Trophoblast cell (in vitro differentiated cells and primary cell): ENCODE measurements at regions not wholly inside any gene's neighbourhood (a gene's known extent, or its start where the extent isn't known, plus 50 kb on each side); places are given as distances from the start of the nearest gene placed in this dataset.
A peak's percentile ranks its signal among the peaks of the same experiment; 100 is the strongest.

Experiments
- DNase-seq, 2 donors: peaks; one replicate each; pipeline ENCODE4 v3.0.0-alpha.2; 2016
- H2AFZ ChIP-seq: 2 replicates; pipeline ENCODE4 v1.6.1; 2013; ENCODE audit warnings: low read length, moderate library complexity, mild to moderate bottlenecking; ENCODE audit not compliant: insufficient read depth, poor library complexity
- H2AK5ac ChIP-seq: 2 replicates; pipeline ENCODE4 v1.6.1; 2013; ENCODE audit warnings: mild to moderate bottlenecking, low read length
- H2BK120ac ChIP-seq: 2 replicates; pipeline ENCODE4 v1.6.1; 2013; ENCODE audit warnings: low read length, mild to moderate bottlenecking, moderate library complexity; ENCODE audit not compliant: insufficient read depth, poor library complexity
- H2BK12ac ChIP-seq: 2 replicates; pipeline ENCODE4 v1.6.1; 2013; ENCODE audit warnings: mild to moderate bottlenecking, low read length, moderate library complexity
- H2BK5ac ChIP-seq: 2 replicates; pipeline ENCODE4 v1.6.1; 2013; ENCODE audit warnings: low read length, low read depth, moderate library complexity, mild to moderate bottlenecking; ENCODE audit not compliant: poor library complexity
- H3K14ac ChIP-seq: 2 replicates; pipeline ENCODE4 v1.6.1; 2013; ENCODE audit warnings: mild to moderate bottlenecking, low read length
- H3K18ac ChIP-seq: 2 replicates; pipeline ENCODE4 v1.6.1; 2013; ENCODE audit warnings: mild to moderate bottlenecking, low read length
- H3K23ac ChIP-seq: 2 replicates; pipeline ENCODE4 v1.6.1; 2013; ENCODE audit warnings: low read length
- H3K27ac ChIP-seq: 2 replicates; pipeline ENCODE4 v1.5.1; 2013; ENCODE audit warnings: low read depth, mild to moderate bottlenecking, inconsistent platforms, low read length, moderate library complexity
- H3K27me3 ChIP-seq: 2 replicates; pipeline ENCODE4 v1.6.1; 2013; ENCODE audit warnings: inconsistent platforms, mild to moderate bottlenecking, low read length, moderate library complexity; ENCODE audit not compliant: insufficient read depth
- H3K36me3 ChIP-seq, 2 experiments: 1 replicate in 1 of 2; 2 replicates in 1 of 2; pipeline ENCODE4 v1.6.1; 2013; ENCODE audit warnings: low read length in 2 of 2, mild to moderate bottlenecking in 2 of 2, moderate library complexity in 1 of 2; ENCODE audit not compliant: insufficient read depth in 2 of 2, control insufficient read depth in 1 of 2
- H3K4ac ChIP-seq: 2 replicates; pipeline ENCODE4 v1.6.1; 2013; ENCODE audit warnings: low read depth, mild to moderate bottlenecking, low read length, moderate library complexity
- H3K4me1 ChIP-seq, 2 experiments: 1 replicate in 1 of 2; 2 replicates in 1 of 2; pipeline ENCODE4 v1.6.1; 2013; ENCODE audit warnings: low read length in 2 of 2, mild to moderate bottlenecking in 2 of 2, moderate library complexity in 1 of 2; ENCODE audit not compliant: insufficient read depth in 2 of 2, control insufficient read depth in 1 of 2
- H3K4me2 ChIP-seq: 2 replicates; pipeline ENCODE4 v1.6.1; 2013; ENCODE audit warnings: inconsistent platforms, mild to moderate bottlenecking, low read length, moderate library complexity
- H3K4me3 ChIP-seq: 2 replicates; pipeline ENCODE4 v1.5.1; 2013; ENCODE audit warnings: mild to moderate bottlenecking, low read depth, low read length, inconsistent platforms
- H3K79me1 ChIP-seq: one replicate; pipeline ENCODE4 v1.6.1; 2013; ENCODE audit warnings: low read length
- H3K79me2 ChIP-seq: 2 replicates; pipeline ENCODE4 v1.6.1; 2013; ENCODE audit warnings: low read length, mild to moderate bottlenecking; ENCODE audit not compliant: control insufficient read depth, insufficient read depth, poor library complexity
- H3K9ac ChIP-seq: 2 replicates; pipeline ENCODE4 v1.6.1; 2013; ENCODE audit warnings: mild to moderate bottlenecking, low read length
- H3K9me3 ChIP-seq: 2 replicates; pipeline ENCODE4 v1.6.1; 2013; ENCODE audit warnings: low read depth, mild to moderate bottlenecking, control low read depth, inconsistent platforms, low read length; ENCODE audit not compliant: insufficient read depth
- H4K12ac ChIP-seq: 2 replicates; pipeline ENCODE4 v1.6.1; 2013; ENCODE audit warnings: low read depth, mild to moderate bottlenecking, low read length, moderate library complexity
- H4K8ac ChIP-seq: 2 replicates; pipeline ENCODE4 v1.6.1; 2013; ENCODE audit warnings: low read depth, mild to moderate bottlenecking, low read length, moderate library complexity
- H4K91ac ChIP-seq: one replicate; pipeline ENCODE4 v1.6.1; 2013; ENCODE audit warnings: low read depth, mild to moderate bottlenecking, low read length, moderate library complexity
- WGBS: extraction: QIAGEN DNeasy Blood & Tissue Kit; methylation state at CpG from one replicate; pipeline ENCODE4 v1.1.7; 2013; ENCODE audit warnings: missing lambda C conversion rate; ENCODE audit not compliant: insufficient read length, insufficient coverage; ENCODE audit errors: extremely low coverage; 5-methylcytosine and 5-hydroxymethylcytosine counted together

GRCh38 chr5:38032149-38032548, 192.3 kb upstream of the GDNF start:
- Histone ChIP-seq H3K23ac (no peak overlapping the region), H3K4me2 (no peak overlapping the region), H2AFZ (no peak overlapping the region), H2BK120ac (no peak overlapping the region), H2BK12ac (no peak overlapping the region), H3K14ac (no peak overlapping the region), H3K9ac (no peak overlapping the region), H3K27ac (no peak overlapping the region), H3K4me1 (no peaks in the 10 kb centered on the region), H3K36me3 (no peaks in the 10 kb centered on the region), H4K91ac (no peak overlapping the region), H3K27me3 (no peaks in the 10 kb centered on the region), H3K4me3 (no peak overlapping the region), H3K79me1 (no peaks in the 10 kb centered on the region), H4K8ac (no peak overlapping the region), H3K79me2 (no peaks in the 10 kb centered on the region), H3K4ac (no peak overlapping the region), H2BK5ac (no peak overlapping the region), H3K18ac (no peak overlapping the region), H4K12ac (no peak overlapping the region), H2AK5ac (no peak overlapping the region), H3K9me3 (no peaks in the 10 kb centered on the region)
- peak in 1 of 2 donors; percentile 5 for DNase-seq
- no CpG with 5 or more reads among the region's 1 CpG for WGBS

DNA sequence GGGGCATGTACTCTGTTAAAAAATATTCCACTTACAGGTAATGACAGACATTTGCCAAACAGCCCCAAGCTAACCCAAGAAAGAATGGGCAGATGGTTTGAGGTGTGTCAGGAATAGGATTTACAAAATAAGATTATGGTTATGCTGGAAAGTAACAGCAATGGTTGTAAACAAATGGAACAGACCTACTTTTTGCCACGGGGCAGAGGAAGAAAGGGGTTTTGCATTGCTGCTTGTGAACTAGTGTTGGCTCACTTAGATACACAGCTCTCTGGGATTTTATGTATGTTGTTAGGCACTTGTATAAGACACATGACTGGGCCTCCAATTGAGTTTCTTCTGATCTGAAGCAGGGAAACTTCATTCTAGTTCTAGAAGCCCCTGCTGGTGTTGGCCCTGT, 191.5 kb upstream of the GDNF start:
- H3K4me2 ChIP-seq, result no peak overlapping the region
- no peak overlapping the region for H4K8ac ChIP-seq
- H2BK12ac ChIP-seq, result no peak overlapping the region
- H3K27ac ChIP-seq, result no peak overlapping the region
- H3K36me3 ChIP-seq, result no peaks in the 10 kb centered on the region
- H3K9ac ChIP-seq, result no peak overlapping the region
- no peaks in the 10 kb centered on the region for H3K27me3 ChIP-seq
- H4K12ac ChIP-seq, result no peak overlapping the region
- no peak overlapping the region for H3K4ac ChIP-seq
- H2AK5ac ChIP-seq, result no peak overlapping the region
- no peak overlapping the region for H2BK120ac ChIP-seq
- no peak overlapping the region for H3K23ac ChIP-seq
- H3K79me2 ChIP-seq, result no peaks in the 10 kb centered on the region
- H3K4me3 ChIP-seq, result no peak overlapping the region
- H2BK5ac ChIP-seq, result no peak overlapping the region
- no peak for DNase-seq
- whole genome bisulfite sequencing, result no CpG with 5 or more reads among the region's 1 CpG
- H4K91ac ChIP-seq, result no peak overlapping the region
- no peak overlapping the region for H2AFZ ChIP-seq
- no peaks in the 10 kb centered on the region for H3K9me3 ChIP-seq
- no peak overlapping the region for H3K14ac ChIP-seq
- no peak overlapping the region for H3K18ac ChIP-seq
- no peaks in the 10 kb centered on the region for H3K4me1 ChIP-seq
- H3K79me1 ChIP-seq, result no peaks in the 10 kb centered on the region

DNA sequence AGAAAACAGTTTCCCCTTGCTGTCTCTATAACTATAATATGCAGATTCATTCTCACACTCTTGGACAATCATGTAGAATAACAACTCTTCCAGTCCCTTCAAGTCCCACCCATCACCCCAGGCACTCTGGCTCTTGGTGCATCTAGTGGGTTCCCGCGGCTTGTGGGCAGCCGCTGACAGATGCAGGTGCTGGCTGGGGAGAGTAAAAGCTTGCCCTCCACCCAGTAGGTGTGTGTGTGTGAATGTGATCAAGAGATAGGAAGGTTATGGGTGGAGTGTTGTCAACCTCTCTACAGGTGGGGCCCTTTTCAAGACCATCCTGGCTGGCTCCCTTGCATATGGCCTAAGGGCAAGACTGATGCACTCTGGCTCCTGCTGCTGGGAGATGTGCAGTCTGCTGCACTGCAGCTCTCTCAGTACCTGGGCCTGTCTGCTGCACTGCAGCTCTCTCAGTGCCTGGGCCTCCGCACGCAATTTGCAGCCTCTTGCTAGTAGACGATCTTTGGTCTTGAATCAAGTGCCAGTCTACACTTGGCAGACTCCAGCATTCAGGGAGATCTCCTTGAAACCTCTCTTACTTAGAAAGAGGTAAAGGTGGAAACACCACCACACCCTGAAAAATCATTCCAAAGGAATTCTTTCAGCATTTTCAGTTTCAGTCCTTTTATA, 189.7 kb upstream of the GDNF start:
- no peak overlapping the region for H4K91ac ChIP-seq
- H3K4me3 ChIP-seq, result no peak overlapping the region
- H3K79me1 ChIP-seq, result no peaks in the 10 kb centered on the region
- no peak overlapping the region for H3K4me2 ChIP-seq
- no peak overlapping the region for H3K14ac ChIP-seq
- no peak overlapping the region for H3K9ac ChIP-seq
- no peaks in the 10 kb centered on the region for H3K36me3 ChIP-seq
- no peak overlapping the region for H2BK5ac ChIP-seq
- H3K4ac ChIP-seq, result no peak overlapping the region
- no peak overlapping the region for H2AFZ ChIP-seq
- H4K12ac ChIP-seq, result no peak overlapping the region
- H3K4me1 ChIP-seq, result no peaks in the 10 kb centered on the region
- H4K8ac ChIP-seq, result no peak overlapping the region
- no peak overlapping the region for H3K18ac ChIP-seq
- WGBS, result no CpG with 5 or more reads among the region's 6 CpGs
- DNase-seq, result peak in 1 of 2 donors; percentile 4
- no peaks in the 10 kb centered on the region for H3K9me3 ChIP-seq
- no peaks in the 10 kb centered on the region for H3K27me3 ChIP-seq
- H3K27ac ChIP-seq, result no peak overlapping the region
- no peaks in the 10 kb centered on the region for H3K79me2 ChIP-seq
- H2BK120ac ChIP-seq, result no peak overlapping the region
- H2AK5ac ChIP-seq, result no peak overlapping the region
- H2BK12ac ChIP-seq, result no peak overlapping the region
- no peak overlapping the region for H3K23ac ChIP-seq

DNA sequence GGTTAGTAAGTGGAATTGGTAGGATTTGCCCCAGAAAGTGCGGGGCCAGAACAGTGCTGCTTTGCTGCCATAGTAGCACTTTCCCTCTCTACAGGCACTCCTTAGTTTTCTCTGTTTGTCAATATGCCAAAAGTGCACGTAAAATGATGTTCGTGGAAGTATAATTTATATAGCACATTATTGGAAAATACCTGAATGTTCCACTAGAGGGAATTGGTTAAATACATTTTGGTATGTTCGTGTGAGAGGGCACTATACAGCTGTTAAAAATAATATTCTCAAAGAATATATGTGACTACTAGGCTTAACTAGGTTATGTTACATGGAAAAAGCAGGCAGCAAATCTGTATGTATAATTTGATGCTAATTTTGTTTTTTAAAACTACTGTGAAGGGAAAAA, 184.0 kb upstream of the GDNF start:
- Histone ChIP-seq H3K9me3 (no peaks in the 10 kb centered on the region), H3K4me2 (no peak overlapping the region), H2BK12ac (no peak overlapping the region), H4K8ac (no peak overlapping the region), H3K14ac (no peak overlapping the region), H4K91ac (no peak overlapping the region), H3K18ac (no peak overlapping the region), H3K36me3 (no peaks in the 10 kb centered on the region), H3K23ac (no peak overlapping the region), H2AK5ac (no peak overlapping the region), H3K4ac (no peak overlapping the region), H2AFZ (no peak overlapping the region), H3K79me2 (no peaks in the 10 kb centered on the region), H2BK120ac (no peak overlapping the region), H3K4me1 (no peaks in the 10 kb centered on the region), H3K79me1 (no peaks in the 10 kb centered on the region), H3K4me3 (no peak overlapping the region), H4K12ac (no peak overlapping the region), H3K9ac (no peak overlapping the region), H2BK5ac (no peak overlapping the region), H3K27me3 (no peaks in the 10 kb centered on the region), H3K27ac (no peak overlapping the region)
- no peak for DNase-seq
- no CpG with 5 or more reads among the region's 4 CpGs for WGBS
